GM23338 (cell line): ENCODE measurements at regions not wholly inside any gene's neighbourhood (a gene's known extent, or its start where the extent isn't known, plus 50 kb on each side); places are given as distances from the start of the nearest gene placed in this dataset.
A peak's percentile ranks its signal among the peaks of the same experiment; 100 is the strongest.

Experiments used
- ATAC-seq: fragments of 200-7000 bp; cut with Tn5 transposase; 3 replicates; pipeline ENCODE4 v1.9.1; 2020
- DNase-seq: peaks from one replicate; pipeline ENCODE4 v3.0.0-alpha.2; 2015; ENCODE audit warnings: low spot score
- H2AFZ ChIP-seq: fragments of 200-600 bp; sonication (generic); 2 replicates; pipeline ENCODE4 v1.8.0; 2016; ENCODE audit warnings: antibody characterized with exemption, mild to moderate bottlenecking, moderate library complexity
- H3F3A ChIP-seq: fragments of 200-600 bp; sonication (generic); replicated peaks from 2 replicates; pipeline ENCODE4 v1.8.0; 2017; ENCODE audit warnings: antibody characterized with exemption, mixed run types, low read depth
- H3K27ac ChIP-seq: fragments of 200-600 bp; sonication (generic); 2 replicates; pipeline ENCODE4 v1.6.1; 2016; ENCODE audit warnings: low read depth
- H3K27me3 ChIP-seq: fragments of 200-600 bp; sonication (generic); 2 replicates; pipeline ENCODE4 v1.8.0; 2016; ENCODE audit warnings: mild to moderate bottlenecking, mixed run types, moderate library complexity; ENCODE audit not compliant: insufficient read depth
- H3K36me3 ChIP-seq: fragments of 200-600 bp; sonication (generic); 2 replicates; pipeline ENCODE4 v1.8.0; 2016; ENCODE audit warnings: mild to moderate bottlenecking; ENCODE audit not compliant: insufficient read depth
- H3K4me1 ChIP-seq: fragments of 200-600 bp; sonication (generic); 2 replicates; pipeline ENCODE4 v1.8.0; 2016; ENCODE audit warnings: mild to moderate bottlenecking, moderate library complexity; ENCODE audit not compliant: insufficient read depth
- H3K4me2 ChIP-seq: fragments of 200-600 bp; sonication (generic); 2 replicates; pipeline ENCODE4 v1.7.1; 2017; ENCODE audit warnings: mixed run types
- H3K4me3 ChIP-seq: fragments of 200-600 bp; sonication (generic); 2 replicates; pipeline ENCODE4 v1.6.1; 2016; ENCODE audit warnings: mixed run types
- H3K79me2 ChIP-seq: fragments of 200-600 bp; sonication (generic); replicated peaks from 2 replicates; pipeline ENCODE4 v1.8.0; 2017; ENCODE audit warnings: mild to moderate bottlenecking; ENCODE audit not compliant: insufficient read depth
- H3K9me2 ChIP-seq: fragments of 200-600 bp; sonication (generic); 2 replicates; pipeline ENCODE4 v1.8.0; 2017; ENCODE audit not compliant: insufficient read depth
- H4K20me1 ChIP-seq: fragments of 200-600 bp; sonication (generic); replicated peaks from 2 replicates; pipeline ENCODE4 v1.8.0; 2017; ENCODE audit warnings: mild to moderate bottlenecking; ENCODE audit not compliant: insufficient read depth
- H3K27ac Mint-ChIP-seq: 2 replicates; pipeline ENCODE4 v1.8.0; 2020; ENCODE audit warnings: inconsistent platforms, mild to moderate bottlenecking, moderate library complexity, mixed read lengths
- H3K27me3 Mint-ChIP-seq: 3 replicates; pipeline ENCODE4 v1.8.0; 2022; ENCODE audit warnings: low read depth, mild to moderate bottlenecking, moderate library complexity, mixed read lengths, inconsistent platforms; ENCODE audit not compliant: insufficient read depth, poor library complexity
- H3K36me3 Mint-ChIP-seq: 3 replicates; pipeline ENCODE4 v1.8.0; 2021; ENCODE audit warnings: low read depth, mild to moderate bottlenecking, inconsistent platforms, moderate library complexity, mixed read lengths
- H3K4me1 Mint-ChIP-seq: 3 replicates; pipeline ENCODE4 v1.8.0; 2020; ENCODE audit warnings: mild to moderate bottlenecking, inconsistent platforms, mixed read lengths
- H3K4me3 Mint-ChIP-seq: 3 replicates; pipeline ENCODE4 v1.8.0; 2021; ENCODE audit warnings: moderate library complexity, mild to moderate bottlenecking, inconsistent platforms, mixed read lengths
- H3K9me3 Mint-ChIP-seq: 3 replicates; pipeline ENCODE4 v1.8.0; 2020; ENCODE audit warnings: moderate library complexity, mild to moderate bottlenecking, inconsistent platforms, mixed read lengths
- CREB1 ChIP-seq: fragments of 250-450 bp; sonication (Bioruptor Pico); IDR thresholded peaks from 2 replicates; pipeline ENCODE4 v1.5.0; 2020; ENCODE audit warnings: low read depth, mild to moderate bottlenecking, moderate library complexity
- EZH2 ChIP-seq: fragments of 200-600 bp; sonication (generic); IDR thresholded peaks from one replicate; pipeline ENCODE4 v1.8.0; 2017; ENCODE audit warnings: antibody characterized with exemption, mild to moderate bottlenecking, low read depth; ENCODE audit not compliant: unreplicated experiment
- EZH2phosphoT487 ChIP-seq: fragments of 200-600 bp; sonication (generic); IDR thresholded peaks from one replicate; pipeline ENCODE4 v1.8.1; 2018; ENCODE audit warnings: antibody characterized with exemption; ENCODE audit not compliant: unreplicated experiment
- NANOG ChIP-seq: IDR thresholded peaks from 2 replicates; pipeline ENCODE4 v1.6.1; 2016; ENCODE audit warnings: antibody characterized with exemption, borderline replicate concordance
- POLR2AphosphoS5 ChIP-seq: IDR thresholded peaks from 2 replicates; pipeline ENCODE4 v1.6.1; 2016; ENCODE audit warnings: antibody characterized with exemption, low read depth
- STAT1 ChIP-seq: IDR thresholded peaks from one replicate; pipeline ENCODE4 v1.6.1; 2016; ENCODE audit warnings: antibody characterized with exemption; ENCODE audit not compliant: unreplicated experiment
- ZNF114 ChIP-seq: fragments of 250-450 bp; sonication (Bioruptor Pico); IDR thresholded peaks from 2 replicates; pipeline ENCODE4 v1.5.0; 2020; ENCODE audit warnings: mild to moderate bottlenecking, moderate library complexity
- ZNF331 ChIP-seq: fragments of 250-450 bp; sonication (Bioruptor Pico); IDR thresholded peaks from 2 replicates; pipeline ENCODE4 v1.5.0; 2020; ENCODE audit warnings: low read depth, mild to moderate bottlenecking, moderate library complexity
- ZNF462 ChIP-seq: fragments of 250-450 bp; sonication (Bioruptor Pico); IDR thresholded peaks from 2 replicates; pipeline ENCODE4 v1.5.0; 2020; ENCODE audit warnings: mild to moderate bottlenecking, moderate library complexity

- Histone ChIP-seq H3K9me2 (no peaks in the 10 kb centered on the region), H3K4me2 (peak overlapping the region; percentile 3; the same call in 1 of the 2 replicates), H3K36me3 (no peaks in the 10 kb centered on the region), H3K4me1 (peaks cover 79% of the 10 kb centered on the region), H3K27me3 (no peaks in the 10 kb centered on the region), H3K79me2 (no peaks in the 10 kb centered on the region), H3F3A (no peaks in the 10 kb centered on the region), H3K4me3 (no peak overlapping the region), H4K20me1 (no peaks in the 10 kb centered on the region), H2AFZ (peak overlapping the region; percentile 64; the same call in 1 of the 2 replicates), H3K27ac (no peak overlapping the region)
- DNase-seq (peak; percentile 4), ATAC-seq (no peak)
- Mint-ChIP-seq H3K27ac (peak overlapping the region; percentile 39; the same call in 1 of the 2 replicates), H3K9me3 (no peaks in the 10 kb centered on the region), H3K27me3 (no peaks in the 10 kb centered on the region), H3K4me3 (no peak overlapping the region), H3K4me1 (peaks cover 76% of the 10 kb centered on the region), H3K36me3 (no peaks in the 10 kb centered on the region)
- TF ChIP-seq NANOG (no peak), ZNF114 (CRISPR knock-in tag) (no peak), EZH2 (no peak), ZNF331 (CRISPR knock-in tag) (no peak), POLR2AphosphoS5 (no peak), EZH2phosphoT487 (no peak), ZNF462 (CRISPR knock-in tag) (no peak), CREB1 (CRISPR knock-in tag) (no peak), STAT1 (no peak)
Observed at GRCh38 chr5:123810746-123811340, 298.9 kb downstream of the CSNK1G3 start.
